ENCODE measurements at regions not wholly inside any gene's neighbourhood (a gene's known extent, or its start where the extent isn't known, plus 50 kb on each side); places are given as distances from the start of the nearest gene placed in this dataset.

DNA sequence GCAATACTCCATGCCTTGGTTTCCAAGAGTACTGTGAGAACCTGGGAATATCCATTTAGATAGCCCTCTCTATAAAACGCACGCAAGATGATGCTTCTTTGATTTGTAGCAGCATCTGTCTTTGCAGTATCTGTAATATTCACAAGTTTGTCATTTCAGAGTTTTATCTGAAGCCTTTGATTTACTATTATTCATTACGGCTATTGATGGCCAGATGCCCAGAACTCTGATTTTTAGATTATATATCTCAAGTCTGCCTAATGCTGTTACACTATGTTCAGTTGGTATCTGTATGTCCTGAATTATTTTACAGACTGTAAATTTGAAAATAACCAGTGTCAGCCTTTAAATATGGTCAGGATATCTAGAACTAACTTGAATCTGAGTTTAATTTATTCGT lies 233.3 kb downstream of the FAM170A start:
- no peak for TF ChIP-seq EZH2phosphoT487 (IDR thresholded peaks at IDR 0.05; ENCODE audit: borderline replicate concordance, low read length)
- TF ChIP-seq, protein P1, sequence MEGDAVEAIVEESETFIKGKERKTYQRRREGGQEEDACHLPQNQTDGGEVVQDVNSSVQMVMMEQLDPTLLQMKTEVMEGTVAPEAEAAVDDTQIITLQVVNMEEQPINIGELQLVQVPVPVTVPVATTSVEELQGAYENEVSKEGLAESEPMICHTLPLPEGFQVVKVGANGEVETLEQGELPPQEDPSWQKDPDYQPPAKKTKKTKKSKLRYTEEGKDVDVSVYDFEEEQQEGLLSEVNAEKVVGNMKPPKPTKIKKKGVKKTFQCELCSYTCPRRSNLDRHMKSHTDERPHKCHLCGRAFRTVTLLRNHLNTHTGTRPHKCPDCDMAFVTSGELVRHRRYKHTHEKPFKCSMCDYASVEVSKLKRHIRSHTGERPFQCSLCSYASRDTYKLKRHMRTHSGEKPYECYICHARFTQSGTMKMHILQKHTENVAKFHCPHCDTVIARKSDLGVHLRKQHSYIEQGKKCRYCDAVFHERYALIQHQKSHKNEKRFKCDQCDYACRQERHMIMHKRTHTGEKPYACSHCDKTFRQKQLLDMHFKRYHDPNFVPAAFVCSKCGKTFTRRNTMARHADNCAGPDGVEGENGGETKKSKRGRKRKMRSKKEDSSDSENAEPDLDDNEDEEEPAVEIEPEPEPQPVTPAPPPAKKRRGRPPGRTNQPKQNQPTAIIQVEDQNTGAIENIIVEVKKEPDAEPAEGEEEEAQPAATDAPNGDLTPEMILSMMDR (IDR thresholded peaks at IDR 0.05; ENCODE audit: low read depth, low read length, poor library complexity, severe bottlenecking), result no peak
- Histone ChIP-seq H3K9me3 (ENCODE audit: control insufficient read depth, insufficient read depth, low read length) (no peaks in the 10 kb centered on the region), H3K36me3 (ENCODE audit: control insufficient read depth, low read length) (no peaks in the 10 kb centered on the region), H3K4me3 (ENCODE audit: low read length) (no peak overlapping the region), H3K27me3 (ENCODE audit: control insufficient read depth, low read length) (no peaks in the 10 kb centered on the region), H3K4me1 (ENCODE audit: control insufficient read depth, low read length) (no peaks in the 10 kb centered on the region), H4K20me1 (ENCODE audit: control insufficient read depth, insufficient read depth, low read depth, low read length) (no peaks in the 10 kb centered on the region), H3K79me2 (ENCODE audit: control insufficient read depth, low read length) (no peaks in the 10 kb centered on the region), H3K4me2 (ENCODE audit: low read length) (no peak overlapping the region), H3F3A (ENCODE audit: control insufficient read depth, insufficient read depth) (no peaks in the 10 kb centered on the region), H3K27ac (ENCODE audit: low read depth, low read length) (no peak overlapping the region), H3K9me2 (replicated peaks; ENCODE audit: control insufficient read depth, low read length) (no peaks in the 10 kb centered on the region)

DNA sequence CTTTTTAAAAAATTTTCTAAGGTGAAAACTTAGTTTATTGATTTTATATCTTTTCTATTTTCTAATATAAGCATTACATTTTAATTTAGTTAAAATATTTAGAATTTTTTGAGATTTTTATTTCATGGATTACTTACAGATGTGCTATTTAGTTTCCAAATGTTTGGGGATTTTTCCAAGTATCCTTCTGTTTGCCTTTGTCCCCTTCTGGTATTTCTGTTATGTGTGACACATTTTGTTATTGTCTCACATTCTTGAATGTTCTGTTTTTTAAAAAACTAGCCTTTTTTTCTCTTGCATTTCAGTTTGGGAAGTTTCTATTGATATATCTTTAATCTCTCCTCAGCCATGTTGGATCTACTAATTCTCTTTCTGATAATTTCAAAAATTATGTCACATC lies 234.9 kb downstream of the FAM170A start:
- Histone ChIP-seq H3K4me2 (ENCODE audit: low read length) (no peak overlapping the region), H3K27me3 (ENCODE audit: control insufficient read depth, low read length) (no peaks in the 10 kb centered on the region), H3F3A (ENCODE audit: control insufficient read depth, insufficient read depth) (no peaks in the 10 kb centered on the region), H3K9me3 (ENCODE audit: control insufficient read depth, insufficient read depth, low read length) (no peaks in the 10 kb centered on the region), H3K79me2 (ENCODE audit: control insufficient read depth, low read length) (no peaks in the 10 kb centered on the region), H3K27ac (ENCODE audit: low read depth, low read length) (no peak overlapping the region), H3K4me1 (ENCODE audit: control insufficient read depth, low read length) (no peaks in the 10 kb centered on the region), H3K4me3 (ENCODE audit: low read length) (no peak overlapping the region), H4K20me1 (ENCODE audit: control insufficient read depth, insufficient read depth, low read depth, low read length) (no peaks in the 10 kb centered on the region), H3K36me3 (ENCODE audit: control insufficient read depth, low read length) (no peaks in the 10 kb centered on the region), H3K9me2 (replicated peaks; ENCODE audit: control insufficient read depth, low read length) (no peaks in the 10 kb centered on the region)
- TF ChIP-seq EZH2phosphoT487 (IDR thresholded peaks at IDR 0.05; ENCODE audit: borderline replicate concordance, low read length), result no peak

DNA sequence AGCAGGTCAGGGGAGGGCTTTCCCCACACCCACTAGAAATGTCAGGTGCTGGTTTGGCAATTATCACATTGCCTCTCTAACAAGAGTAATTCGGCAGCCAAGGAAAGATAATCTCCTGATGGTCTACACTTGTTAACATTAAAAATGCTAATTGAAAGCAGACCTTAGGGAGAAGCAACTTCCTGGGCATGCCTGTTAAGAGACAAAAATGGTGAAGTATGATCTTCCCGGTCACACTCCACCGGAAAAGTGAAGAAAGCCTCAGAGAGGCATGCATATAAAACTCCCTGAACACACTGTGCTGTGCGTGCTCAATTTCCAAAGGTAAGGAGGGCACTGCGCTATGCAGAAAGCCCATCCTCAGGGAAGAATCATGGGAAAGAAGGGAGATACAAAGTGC lies 244.3 kb downstream of the FAM170A start:
- Histone ChIP-seq H3K27ac (ENCODE audit: low read depth, low read length) (no peak overlapping the region), H3K79me2 (ENCODE audit: control insufficient read depth, low read length) (no peaks in the 10 kb centered on the region)
- TF ChIP-seq, protein P1 (IDR thresholded peaks at IDR 0.05; ENCODE audit: low read depth, low read length, poor library complexity, severe bottlenecking), result no peak
- no peak for TF ChIP-seq EZH2phosphoT487 (IDR thresholded peaks at IDR 0.05; ENCODE audit: borderline replicate concordance, low read length)

DNA sequence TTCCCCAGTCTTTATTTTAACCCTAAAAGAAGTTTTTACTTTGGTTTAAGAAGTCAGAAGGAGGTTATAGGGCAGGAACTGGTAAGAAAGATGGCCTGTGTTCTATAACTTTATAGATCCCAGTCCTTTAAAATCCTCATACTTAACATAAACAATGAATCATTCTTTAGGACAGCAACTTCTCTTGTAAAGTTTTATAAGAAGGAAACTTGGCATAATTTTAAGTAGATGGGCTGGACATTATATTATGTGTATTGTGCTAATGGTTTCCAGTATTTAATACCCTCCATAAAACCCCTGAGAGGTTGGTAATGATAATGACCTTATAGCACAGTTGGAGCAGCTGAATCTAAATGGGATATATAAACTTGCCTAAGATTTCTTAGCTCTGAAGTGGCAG lies 247.2 kb downstream of the FAM170A start:
- no peaks in the 10 kb centered on the region for H3K9me3 ChIP-seq (ENCODE audit: control insufficient read depth, insufficient read depth, low read length)
- H3F3A ChIP-seq (ENCODE audit: control insufficient read depth, insufficient read depth), result no peaks in the 10 kb centered on the region
- H3K4me1 ChIP-seq (ENCODE audit: control insufficient read depth, low read length), result no peaks in the 10 kb centered on the region
- no peaks in the 10 kb centered on the region for H3K27me3 ChIP-seq (ENCODE audit: control insufficient read depth, low read length)
- no peaks in the 10 kb centered on the region for H3K36me3 ChIP-seq (ENCODE audit: control insufficient read depth, low read length)
- no peaks in the 10 kb centered on the region for H3K79me2 ChIP-seq (ENCODE audit: control insufficient read depth, low read length)
- no peak overlapping the region for H3K27ac ChIP-seq (ENCODE audit: low read depth, low read length)
- H3K4me2 ChIP-seq (ENCODE audit: low read length), result no peak overlapping the region
- no peak overlapping the region for H3K4me3 ChIP-seq (ENCODE audit: low read length)
- TF ChIP-seq, protein P1 (IDR thresholded peaks at IDR 0.05; ENCODE audit: low read depth, low read length, poor library complexity, severe bottlenecking), result no peak
- no peak for TF ChIP-seq EZH2phosphoT487 (IDR thresholded peaks at IDR 0.05; ENCODE audit: borderline replicate concordance, low read length)
- H3K9me2 ChIP-seq (replicated peaks; ENCODE audit: control insufficient read depth, low read length), result no peaks in the 10 kb centered on the region
- H4K20me1 ChIP-seq (ENCODE audit: control insufficient read depth, insufficient read depth, low read depth, low read length), result no peaks in the 10 kb centered on the region

More for the DNA sequence above, 244.3 kb downstream of the FAM170A start:
- Histone ChIP-seq H4K20me1 (ENCODE audit: control insufficient read depth, insufficient read depth, low read depth, low read length) (no peaks in the 10 kb centered on the region), H3K27me3 (ENCODE audit: control insufficient read depth, low read length) (no peaks in the 10 kb centered on the region), H3K9me2 (replicated peaks; ENCODE audit: control insufficient read depth, low read length) (no peaks in the 10 kb centered on the region), H3K9me3 (ENCODE audit: control insufficient read depth, insufficient read depth, low read length) (no peaks in the 10 kb centered on the region), H3K4me1 (ENCODE audit: control insufficient read depth, low read length) (no peaks in the 10 kb centered on the region), H3K4me3 (ENCODE audit: low read length) (no peak overlapping the region), H3K36me3 (ENCODE audit: control insufficient read depth, low read length) (no peaks in the 10 kb centered on the region), H3K4me2 (ENCODE audit: low read length) (no peak overlapping the region), H3F3A (ENCODE audit: control insufficient read depth, insufficient read depth) (no peaks in the 10 kb centered on the region)

All from DOHH2 (cell line).